H1 (cell line): ENCODE measurements at regions not wholly inside any gene's neighbourhood (a gene's known extent, or its start where the extent isn't known, plus 50 kb on each side); places are given as distances from the start of the nearest gene placed in this dataset.

Experiments used
- CTCF ChIA-PET: fragments of 300-600 bp; sonication (Branson Sonifier 250); formaldehyde crosslinking; loops from one replicate; lab custom pipeline; 2021; ENCODE audit not compliant: partially characterized antibody; lab: Charles Lee
- POLR2A ChIA-PET: fragments of 300-600 bp; sonication (Branson Sonifier 250); formaldehyde crosslinking; loops from one replicate; lab custom pipeline; 2021; ENCODE audit warnings: inconsistent platforms; ENCODE audit not compliant: partially characterized antibody; lab: Charles Lee
- DNase-seq, 2 experiments: peaks; one replicate each; pipeline versions ENCODE4 v3.0.0 to v3.0.0-alpha.2; 2010 to 2022; ENCODE audit warnings: low spot score in 2 of 2, low read depth in 1 of 2, mixed read lengths in 1 of 2
- FAIRE-seq: peaks from 2 replicates; lab custom pipeline; 2011; peaks lifted over from hg19 to GRCh38; lab: Jason Lieb, UNC
- H2AFZ ChIP-seq: 2 replicates; pipeline ENCODE4 v1.8.1; 2012; ENCODE audit warnings: low read length, inconsistent platforms
- H2AK5ac ChIP-seq: 2 replicates; pipeline ENCODE4 v1.6.1; 2013; ENCODE audit warnings: low read depth, low read length
- H2BK120ac ChIP-seq: replicated peaks from 2 replicates; pipeline ENCODE3; 2013; ENCODE audit warnings: low read depth, low read length, inconsistent platforms
- H2BK12ac ChIP-seq: 2 replicates; pipeline ENCODE4 v1.6.1; 2013; ENCODE audit warnings: low read depth, low read length
- H2BK15ac ChIP-seq: 2 replicates; pipeline ENCODE4 v1.6.1; 2013; ENCODE audit warnings: low read length
- H2BK20ac ChIP-seq: 2 replicates; pipeline ENCODE4 v1.6.1; 2013; ENCODE audit warnings: low read length
- H2BK5ac ChIP-seq: 2 replicates; pipeline ENCODE4 v1.6.1; 2013; ENCODE audit warnings: low read depth, low read length
- H3K14ac ChIP-seq: 2 replicates; pipeline ENCODE4 v1.6.1; 2013; ENCODE audit warnings: inconsistent platforms; ENCODE audit not compliant: insufficient read length
- H3K18ac ChIP-seq: 2 replicates; pipeline ENCODE4 v1.6.1; 2013; ENCODE audit warnings: low read length; ENCODE audit errors: extremely low read depth
- H3K23ac ChIP-seq: 2 replicates; pipeline ENCODE4 v1.6.1; 2013; ENCODE audit warnings: inconsistent platforms; ENCODE audit not compliant: insufficient read length
- H3K23me2 ChIP-seq: 2 replicates; pipeline ENCODE4 v1.6.1; 2013; ENCODE audit warnings: low read depth, low read length
- H3K27ac ChIP-seq: 2 replicates; pipeline ENCODE4 v1.6.1; 2011; ENCODE audit warnings: low read depth, low read length, inconsistent platforms
- H3K27me3 ChIP-seq, 4 experiments: replicated peaks in 1 of 4; 1 replicate in 1 of 4; 2 replicates in 3 of 4; pipeline versions ENCODE4 v1.6.1 to v1.8.1; 2011 to 2013; ENCODE audit warnings: low read length in 3 of 4, mild to moderate bottlenecking in 3 of 4, inconsistent platforms in 2 of 4, mixed read lengths in 2 of 4, moderate library complexity in 1 of 4; ENCODE audit not compliant: control insufficient read depth in 3 of 4, insufficient read depth in 3 of 4; ENCODE audit errors: extremely low read depth in 1 of 4
- H3K36me3 ChIP-seq, 4 experiments: 2 replicates each; pipeline versions ENCODE4 v1.6.1 to v1.8.1; 2011 to 2013; ENCODE audit warnings: mild to moderate bottlenecking in 4 of 4, low read length in 3 of 4, moderate library complexity in 2 of 4, control low read depth in 1 of 4, inconsistent platforms in 1 of 4; ENCODE audit not compliant: insufficient read depth in 4 of 4, control insufficient read depth in 2 of 4
- H3K4ac ChIP-seq: replicated peaks from 2 replicates; pipeline ENCODE3; 2013; ENCODE audit warnings: low read length, low read depth, mixed read lengths, inconsistent platforms; ENCODE audit not compliant: insufficient read length
- H3K4me1 ChIP-seq, 4 experiments: replicated peaks in 1 of 4; 1 replicate in 1 of 4; 2 replicates in 3 of 4; pipeline versions ENCODE4 v1.6.1 to v1.8.1; 2011 to 2013; ENCODE audit warnings: low read length in 3 of 4, inconsistent platforms in 2 of 4, mixed read lengths in 1 of 4; ENCODE audit not compliant: insufficient read depth in 4 of 4, control insufficient read depth in 3 of 4
- H3K4me2 ChIP-seq, 2 experiments: 2 replicates each; pipeline versions ENCODE4 v1.6.1 to v1.8.1; 2011 to 2013; ENCODE audit warnings: low read depth in 2 of 2, low read length in 2 of 2, control low read depth in 1 of 2, inconsistent platforms in 1 of 2, mild to moderate bottlenecking in 1 of 2; ENCODE audit not compliant: insufficient read depth in 1 of 2
- H3K4me3 ChIP-seq, 4 experiments: fragments of 200-600, 300-600 bp in 1 of 4; sonication (generic), shearing (Covaris generic), sonication (Bioruptor Twin) in 1 of 4; 2 replicates each; pipeline versions ENCODE4 v1.5.1 to v1.8.1; 2011 to 2016; ENCODE audit warnings: low read length in 4 of 4, low read depth in 3 of 4, control low read depth in 2 of 4, inconsistent platforms in 2 of 4, mild to moderate bottlenecking in 2 of 4, mixed read lengths in 1 of 4, moderate library complexity in 1 of 4; ENCODE audit not compliant: insufficient read depth in 2 of 4; ENCODE audit errors: extremely low read depth in 1 of 4
- H3K56ac ChIP-seq: replicated peaks from 2 replicates; pipeline ENCODE3; 2013; ENCODE audit warnings: low read depth, mild to moderate bottlenecking, mixed read lengths, low read length, inconsistent platforms; ENCODE audit not compliant: insufficient read length
- H3K79me1 ChIP-seq: 2 replicates; pipeline ENCODE4 v1.6.1; 2013; ENCODE audit warnings: low read depth, low read length, control low read depth
- H3K79me2 ChIP-seq, 2 experiments: 2 replicates each; pipeline versions ENCODE4 v1.6.1 to v1.8.1; 2012 to 2013; ENCODE audit warnings: low read length in 2 of 2, mild to moderate bottlenecking in 2 of 2, inconsistent platforms in 1 of 2; ENCODE audit not compliant: insufficient read depth in 2 of 2, control insufficient read depth in 1 of 2
- H3K9ac ChIP-seq, 4 experiments: replicated peaks in 1 of 4; 1 replicate in 1 of 4; 2 replicates in 3 of 4; pipeline versions ENCODE4 v1.6.1 to v1.8.1; 2011 to 2013; ENCODE audit warnings: low read depth in 3 of 4, low read length in 3 of 4, control low read depth in 2 of 4, mild to moderate bottlenecking in 2 of 4, moderate library complexity in 2 of 4, inconsistent platforms in 1 of 4; ENCODE audit errors: extremely low read depth in 1 of 4
- H3K9me3 ChIP-seq, 2 experiments: 2 replicates each; pipeline versions ENCODE4 v1.6.1 to v1.8.1; 2012 to 2013; ENCODE audit warnings: mild to moderate bottlenecking in 2 of 2, moderate library complexity in 2 of 2, control low read depth in 1 of 2, inconsistent platforms in 1 of 2, low read depth in 1 of 2, low read length in 1 of 2, mixed read lengths in 1 of 2; ENCODE audit not compliant: insufficient read depth in 2 of 2
- H4K20me1 ChIP-seq, 2 experiments: replicated peaks in 1 of 2; 2 replicates each; pipeline versions ENCODE3 to v1.8.1; 2011 to 2013; ENCODE audit warnings: inconsistent platforms in 2 of 2, low read length in 2 of 2, mild to moderate bottlenecking in 1 of 2; ENCODE audit not compliant: insufficient read depth in 2 of 2, control insufficient read depth in 1 of 2
- H4K5ac ChIP-seq: 2 replicates; pipeline ENCODE4 v1.6.1; 2013; ENCODE audit warnings: low read length, low read depth, mixed read lengths, inconsistent platforms; ENCODE audit not compliant: insufficient read length
- H4K8ac ChIP-seq: 2 replicates; pipeline ENCODE4 v1.8.0; 2013; ENCODE audit warnings: mild to moderate bottlenecking, moderate library complexity, low read length, inconsistent platforms; ENCODE audit not compliant: insufficient read depth; ENCODE audit errors: extremely low read depth
- H4K91ac ChIP-seq: replicated peaks from 2 replicates; pipeline ENCODE3; 2013; ENCODE audit warnings: low read length, mixed read lengths, inconsistent platforms; ENCODE audit not compliant: insufficient read length
- KDM5A ChIP-seq: fragments of 200-600 bp; IDR thresholded peaks from 2 replicates; pipeline ENCODE4 v1.7.1; 2012; ENCODE audit warnings: mild to moderate bottlenecking, low read length, inconsistent platforms, mixed read lengths
- POLR2A ChIP-seq, 2 experiments: IDR thresholded peaks; 1 replicate in 1 of 2; 2 replicates in 1 of 2; pipeline ENCODE4 v1.6.1; 2011; ENCODE audit warnings: low read depth in 2 of 2, low read length in 2 of 2, mild to moderate bottlenecking in 2 of 2; ENCODE audit errors: control extremely low read depth in 1 of 2
- RAD21 ChIP-seq, 2 experiments: IDR thresholded peaks in 1 of 2; conservative IDR thresholded peaks in 1 of 2; 2 replicates each; pipeline ENCODE4 v1.6.1; 2011; ENCODE audit warnings: low read depth in 2 of 2, low read length in 2 of 2, improper control_type of control experiment in 1 of 2, inconsistent platforms in 1 of 2, mild to moderate bottlenecking in 1 of 2, moderate library complexity in 1 of 2
- RNF2 ChIP-seq: fragments of 200-900, 300-1000 bp; sonication (generic); IDR thresholded peaks from 2 replicates; pipeline ENCODE4 v1.7.1; 2016; ENCODE audit warnings: borderline replicate concordance, low read depth, mild to moderate bottlenecking, antibody characterized with exemption, low read length; ENCODE audit not compliant: poor library complexity, severe bottlenecking; ENCODE audit errors: missing control alignments
- SIRT6 ChIP-seq: IDR thresholded peaks from one replicate; pipeline ENCODE4 v1.7.1; 2012; ENCODE audit warnings: low read length, inconsistent platforms
- SP4 ChIP-seq: IDR thresholded peaks from 2 replicates; pipeline ENCODE4 v1.6.1; 2012; ENCODE audit warnings: low read length, inconsistent platforms
- TBP ChIP-seq: IDR thresholded peaks from 2 replicates; pipeline ENCODE4 v1.6.1; 2011; ENCODE audit warnings: low read depth, low read length, improper control_type of control experiment
- TCF12 ChIP-seq: IDR thresholded peaks from 2 replicates; pipeline ENCODE4 v1.6.1; 2011; ENCODE audit warnings: low read depth, mild to moderate bottlenecking, low read length
- USF2 ChIP-seq: IDR thresholded peaks from 2 replicates; pipeline ENCODE4 v1.6.1; 2011; ENCODE audit warnings: low read length, improper control_type of control experiment
- WGBS, 2 experiments: shearing (Covaris generic) in 1 of 2; methylation state at CpG; one replicate each; pipeline versions ENCODE4 v1.1.6 to v1.1.7; 2013 to 2015; ENCODE audit warnings: low lambda C conversion rate in 2 of 2, mixed read lengths in 2 of 2, inconsistent platforms in 1 of 2, low coverage in 1 of 2, missing lambda C conversion rate in 1 of 2; ENCODE audit not compliant: insufficient replicate concordance in 2 of 2, insufficient coverage in 1 of 2, insufficient read length in 1 of 2; ENCODE audit errors: extremely low coverage in 1 of 2, missing lambda C conversion rate in 1 of 2; 5-methylcytosine and 5-hydroxymethylcytosine counted together
- TF ChIP-seq, protein P1 (sequence below): IDR thresholded peaks from 2 replicates; pipeline ENCODE4 v1.6.1; 2012; ENCODE audit warnings: inconsistent platforms

DNA sequence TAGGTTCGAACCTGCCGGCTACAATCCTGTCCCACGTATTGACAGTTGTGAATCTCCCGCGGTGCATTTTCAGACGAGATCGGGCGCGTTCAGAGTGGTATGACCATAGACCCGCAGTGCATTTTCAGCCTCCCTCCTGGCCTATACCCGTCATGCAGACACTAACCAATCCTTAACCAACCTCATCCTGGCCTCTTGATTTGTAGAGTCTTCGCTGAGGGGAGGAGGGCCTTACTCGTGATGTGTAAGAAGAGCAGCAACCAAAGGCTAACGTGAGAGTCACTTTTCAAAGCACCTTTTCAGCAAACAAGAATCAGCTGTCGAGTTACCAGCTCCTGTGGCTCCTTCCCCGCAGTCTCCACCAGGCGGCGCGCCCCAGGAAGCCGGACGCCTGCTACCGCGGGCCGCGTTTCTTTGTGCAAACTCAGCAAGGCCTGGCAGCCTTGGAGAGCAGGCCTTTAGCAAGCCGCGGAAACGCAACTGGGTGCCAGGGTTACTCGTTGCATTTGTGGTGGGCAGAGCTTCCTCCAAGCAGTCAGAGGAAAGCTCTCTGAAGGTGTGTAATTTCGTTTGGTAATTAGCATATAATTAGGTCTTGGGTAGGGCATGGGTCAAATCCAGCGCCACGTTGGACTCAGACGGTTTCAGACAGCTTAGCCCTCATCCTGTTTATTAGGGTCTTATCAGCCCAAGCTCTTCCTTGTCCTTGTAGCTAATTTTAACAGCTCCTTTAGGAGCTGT is 139.8 kb downstream of the OR2B2 start:
- H4K20me1 ChIP-seq = peaks cover 0 to 5% of the 10 kb centered on the region in 2 experiments
- H4K5ac ChIP-seq = no peak overlapping the region
- peaks cover 3% of the 10 kb centered on the region; the same call in 1 of the 2 replicates for H3K23me2 ChIP-seq
- H3K79me1 ChIP-seq = no peaks in the 10 kb centered on the region
- peak overlapping the region; percentile 15 to 59 (median 48); a peak in 7 of 8 replicates for H3K4me3 ChIP-seq
- H2BK120ac ChIP-seq = no peak overlapping the region
- H4K91ac ChIP-seq = no peak overlapping the region
- H3K9me3 ChIP-seq = peaks cover 0 to 3% of the 10 kb centered on the region in 2 experiments; a peak in 1 of 4 replicates
- H2BK12ac ChIP-seq = no peak overlapping the region; the same call in 1 of the 2 replicates
- no peak overlapping the region for H3K56ac ChIP-seq
- no peak overlapping the region for H3K23ac ChIP-seq
- DNase-seq = peak in 1 of 2 experiments; percentile 94
- ChIA-PET CTCF (interaction anchor here (0.6 to 6.4 kb wide), 25 partner anchors 9 to 621 kb away, joined by 3 to 102 read pairs (median 4); no protein-coding TSS in a partner anchor), POLR2A (interaction anchor here (0.7 to 3.1 kb wide), 13 partner anchors 11 to 625 kb away, joined by 3 to 32 read pairs (median 3); a partner anchor contains a TSS)
- no peak overlapping the region for H3K9ac ChIP-seq
- peak overlapping the region; percentile 42 to 80 for H3K4me2 ChIP-seq
- H3K4ac ChIP-seq = no peak overlapping the region
- H2AK5ac ChIP-seq = no peak overlapping the region
- no peak overlapping the region for H2BK5ac ChIP-seq
- H3K27ac ChIP-seq = no peak overlapping the region
- WGBS, 2 experiments = 10% methylated on average over 33 of the region's 33 CpGs; no CpG with 5 or more reads in 1 of the 2 experiments
- peaks cover 31 to 64% (median 59%) of the 10 kb centered on the region in 4 experiments for H3K27me3 ChIP-seq
- no peak overlapping the region for H3K14ac ChIP-seq
- peaks cover 6 to 13% (median 12%) of the 10 kb centered on the region in 4 experiments; a peak in 6 of 7 replicates for H3K4me1 ChIP-seq
- H3K18ac ChIP-seq = no peak overlapping the region
- H3K36me3 ChIP-seq = no peaks in the 10 kb centered on the region
- no peak overlapping the region for H2BK15ac ChIP-seq
- H2BK20ac ChIP-seq = no peak overlapping the region
- no peaks in the 10 kb centered on the region for H3K79me2 ChIP-seq
- H2AFZ ChIP-seq = no peak overlapping the region; the same call in 1 of the 2 replicates
- peak; percentile 45 for FAIRE-seq
- H4K8ac ChIP-seq = no peak overlapping the region
- no peak for TF ChIP-seq RNF2
- TF ChIP-seq RAD21 (IDR thresholded peaks at IDR 0.05 in 1 of 2, conservative IDR thresholded peaks at IDR 0.05 in 1 of 2; ENCODE audit: low read depth in 2 of 2, low read length in 2 of 2) = peak; percentile 52 to 71
- peak; percentile 29; the same call in 1 of the 2 replicates for TF ChIP-seq TBP
- TF ChIP-seq SIRT6 = no peak
- TF ChIP-seq POLR2A (IDR thresholded peaks at IDR 0.05; ENCODE audit: control extremely low read depth in 1 of 2, low read depth in 2 of 2, low read length in 2 of 2) = no peak
- TF ChIP-seq TCF12 = no peak
- TF ChIP-seq SP4 = no peak
- no peak for TF ChIP-seq USF2
- TF ChIP-seq KDM5A = no peak
- TF ChIP-seq, protein P1, sequence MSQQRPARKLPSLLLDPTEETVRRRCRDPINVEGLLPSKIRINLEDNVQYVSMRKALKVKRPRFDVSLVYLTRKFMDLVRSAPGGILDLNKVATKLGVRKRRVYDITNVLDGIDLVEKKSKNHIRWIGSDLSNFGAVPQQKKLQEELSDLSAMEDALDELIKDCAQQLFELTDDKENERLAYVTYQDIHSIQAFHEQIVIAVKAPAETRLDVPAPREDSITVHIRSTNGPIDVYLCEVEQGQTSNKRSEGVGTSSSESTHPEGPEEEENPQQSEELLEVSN = peak; percentile 47; the same call in 1 of the 2 replicates
